Activated CD8-positive, alpha-beta memory T cell treated with anti-CD3 and anti-CD28 coated beads, Interleukin-2, amount 10 ng/mL, durations not matched to agents 7 days and 5 days (primary cell): ENCODE measurements at regions not wholly inside any gene's neighbourhood (a gene's known extent, or its start where the extent isn't known, plus 50 kb on each side); places are given as distances from the start of the nearest gene placed in this dataset.

Experiments
- ATAC-seq: fragments of 150-1000 bp; cut with Tn5 transposase; one replicate; pipeline ENCODE4 v1.10.0; 2021; ENCODE audit warnings: moderate library complexity
- CTCF ChIA-PET: fragments of 350-600 bp; sonication (Branson Sonifier 250); formaldehyde crosslinking; loops from one replicate; lab custom pipeline; 2021; ENCODE audit warnings: antibody characterized with exemption; lab: Charles Lee
- DNase-seq: peaks from one replicate; pipeline ENCODE4 v3.0.0-alpha.2; 2020
- H3K27ac Mint-ChIP-seq: one replicate; pipeline ENCODE4 v1.8.0; 2021; ENCODE audit warnings: mild to moderate bottlenecking, mixed read lengths
- H3K27me3 Mint-ChIP-seq: one replicate; pipeline ENCODE4 v1.8.0; 2021; ENCODE audit warnings: mixed read lengths
- H3K36me3 Mint-ChIP-seq: one replicate; pipeline ENCODE4 v1.8.0; 2021; ENCODE audit warnings: mild to moderate bottlenecking, mixed read lengths
- H3K4me1 Mint-ChIP-seq: one replicate; pipeline ENCODE4 v1.8.0; 2021; ENCODE audit warnings: mixed read lengths
- H3K4me3 Mint-ChIP-seq: one replicate; pipeline ENCODE4 v1.8.0; 2021; ENCODE audit warnings: mild to moderate bottlenecking, moderate library complexity, mixed read lengths
- H3K9me3 Mint-ChIP-seq: one replicate; pipeline ENCODE4 v1.8.0; 2022; ENCODE audit warnings: low read depth, mixed read lengths

DNA sequence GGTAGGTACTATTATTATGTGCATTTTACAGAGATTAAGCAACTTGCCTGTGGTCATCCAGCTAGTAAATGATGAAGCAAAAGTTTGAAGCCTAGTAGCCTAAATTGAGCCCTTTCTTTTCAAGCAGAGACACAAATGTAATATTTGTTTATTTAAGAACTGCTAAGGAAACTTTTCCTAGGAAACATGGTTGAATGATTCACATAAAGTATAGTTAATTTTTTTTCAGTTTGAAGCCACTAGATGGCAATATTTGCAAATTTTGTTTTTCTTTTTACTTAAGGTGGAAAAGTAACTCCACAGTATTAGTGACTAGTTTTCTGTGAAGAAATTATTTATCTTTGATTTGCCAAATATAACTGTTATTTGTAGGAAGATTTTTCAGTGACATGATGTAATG, 52.8 kb upstream of the ANKRD17 start:
- Mint-ChIP-seq H3K36me3 (no peaks in the 10 kb centered on the region), H3K27me3 (peaks cover 4% of the 10 kb centered on the region), H3K4me3 (no peak overlapping the region), H3K9me3 (no peaks in the 10 kb centered on the region), H3K27ac (no peak overlapping the region), H3K4me1 (no peaks in the 10 kb centered on the region)
- ATAC-seq (no peak), DNase-seq (no peak)
- CTCF ChIA-PET, result interaction anchor here (1.6 to 1.8 kb wide), 2 partner anchors 134 to 823 kb away, joined by 5 to 6 read pairs; no protein-coding TSS in a partner anchor

DNA sequence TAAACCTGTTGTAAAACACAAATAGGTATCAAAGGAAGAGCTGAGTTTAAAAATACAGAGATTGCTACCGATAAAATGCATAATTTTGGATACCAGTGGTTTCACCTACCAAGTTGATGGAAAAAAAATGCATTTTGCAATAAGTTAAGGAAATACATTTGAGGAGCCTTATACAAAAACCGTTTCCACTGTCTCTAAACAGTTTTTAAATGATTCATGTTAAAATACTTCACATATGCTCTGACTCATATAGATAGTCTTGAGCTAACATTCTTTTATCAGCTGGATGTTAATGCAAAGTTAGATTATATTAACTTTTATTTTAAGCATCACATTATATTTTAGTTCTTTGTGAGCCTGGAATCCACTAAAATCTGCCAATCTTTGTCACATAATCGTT, 50.6 kb upstream of the ANKRD17 start:
- CTCF ChIA-PET, result no interaction called here
- ATAC-seq, result no peak
- H3K36me3 Mint-ChIP-seq, result no peaks in the 10 kb centered on the region

More for the DNA sequence above, 50.6 kb upstream of the ANKRD17 start:
- no peaks in the 10 kb centered on the region for H3K4me1 Mint-ChIP-seq
- H3K9me3 Mint-ChIP-seq, result no peaks in the 10 kb centered on the region
- no peak overlapping the region for H3K27ac Mint-ChIP-seq
- no peak for DNase-seq
- no peak overlapping the region for H3K4me3 Mint-ChIP-seq
- no peaks in the 10 kb centered on the region for H3K27me3 Mint-ChIP-seq
